Keratinocyte (primary cell): ENCODE measurements at regions not wholly inside any gene's neighbourhood (a gene's known extent, or its start where the extent isn't known, plus 50 kb on each side); places are given as distances from the start of the nearest gene placed in this dataset.

Experiments used
- DNase-seq: peaks from one replicate; pipeline ENCODE4 v3.0.0-alpha.2; 2011; ENCODE audit warnings: low read depth, missing footprints, low spot score
- FAIRE-seq: peaks from 2 replicates; lab custom pipeline; 2011; peaks lifted over from hg19 to GRCh38; lab: Jason Lieb, UNC
- H2AFZ ChIP-seq: 2 replicates; pipeline ENCODE4 v1.6.0; 2012; ENCODE audit warnings: low read length, control low read depth, inconsistent platforms; ENCODE audit not compliant: control insufficient read depth
- H3K27ac ChIP-seq: 2 replicates; pipeline ENCODE4 v1.5.1; 2011; ENCODE audit warnings: low read length; ENCODE audit not compliant: control insufficient read depth, insufficient read depth
- H3K27me3 ChIP-seq: 3 replicates; pipeline ENCODE4 v1.6.0; 2011; ENCODE audit warnings: low read length; ENCODE audit not compliant: control insufficient read depth, insufficient read depth; ENCODE audit errors: extremely low read depth
- H3K36me3 ChIP-seq, 2 experiments: 2 replicates in 1 of 2; 3 replicates in 1 of 2; pipeline ENCODE4 v1.5.1; 2011; ENCODE audit warnings: low read length in 2 of 2, mild to moderate bottlenecking in 1 of 2; ENCODE audit not compliant: control insufficient read depth in 2 of 2, insufficient read depth in 2 of 2; ENCODE audit errors: extremely low read depth in 1 of 2
- H3K4me1 ChIP-seq: 3 replicates; pipeline ENCODE4 v1.5.1; 2011; ENCODE audit warnings: low read length; ENCODE audit not compliant: control insufficient read depth, insufficient read depth; ENCODE audit errors: extremely low read depth
- H3K4me2 ChIP-seq: 3 replicates; pipeline ENCODE4 v1.6.0; 2011; ENCODE audit warnings: low read depth, low read length; ENCODE audit not compliant: control insufficient read depth, insufficient read depth; ENCODE audit errors: extremely low read depth
- H3K4me3 ChIP-seq, 3 experiments: fragments of 200-600 bp in 1 of 3; sonication (generic) in 1 of 3; 2 replicates in 2 of 3; 3 replicates in 1 of 3; pipeline ENCODE4 v1.5.1; 2011 to 2016; ENCODE audit warnings: low read length in 3 of 3, mild to moderate bottlenecking in 3 of 3, control low read depth in 2 of 3, inconsistent platforms in 1 of 3, low read depth in 1 of 3, mixed read lengths in 1 of 3, mixed run types in 1 of 3, moderate library complexity in 1 of 3; ENCODE audit not compliant: control insufficient read depth in 2 of 3, insufficient read depth in 2 of 3; ENCODE audit errors: extremely low read depth in 1 of 3
- H3K79me2 ChIP-seq: 2 replicates; pipeline ENCODE4 v1.6.0; 2012; ENCODE audit warnings: low read length; ENCODE audit not compliant: control insufficient read depth, insufficient read depth
- H3K9ac ChIP-seq: 3 replicates; pipeline ENCODE4 v1.6.0; 2011; ENCODE audit warnings: low read length; ENCODE audit not compliant: control insufficient read depth, insufficient read depth; ENCODE audit errors: extremely low read depth
- H3K9me1 ChIP-seq: 3 replicates; pipeline ENCODE4 v1.6.0; 2011; ENCODE audit warnings: low read length; ENCODE audit not compliant: control insufficient read depth, insufficient read depth; ENCODE audit errors: extremely low read depth
- H3K9me3 ChIP-seq: 2 replicates; pipeline ENCODE4 v1.5.1; 2012; ENCODE audit warnings: low read depth, low read length; ENCODE audit not compliant: control insufficient read depth
- H4K20me1 ChIP-seq: 3 replicates; pipeline ENCODE4 v1.6.0; 2011; ENCODE audit warnings: low read length; ENCODE audit not compliant: control insufficient read depth, insufficient read depth; ENCODE audit errors: extremely low read depth
- CTCF ChIP-seq, 3 experiments: IDR thresholded peaks in 1 of 3; conservative IDR thresholded peaks in 1 of 3; optimal IDR thresholded peaks in 1 of 3; 2 replicates in 2 of 3; 3 replicates in 1 of 3; pipeline versions ENCODE3 to v1.5.1; 2011; ENCODE audit warnings: low read length in 3 of 3, mild to moderate bottlenecking in 3 of 3, moderate library complexity in 2 of 3, control low read depth in 1 of 3, inconsistent platforms in 1 of 3; ENCODE audit not compliant: insufficient read depth in 2 of 3; ENCODE audit errors: extremely low read depth in 1 of 3
- EZH2 ChIP-seq: IDR thresholded peaks from one replicate; pipeline ENCODE4 v1.6.1; 2012; ENCODE audit warnings: inconsistent platforms, mild to moderate bottlenecking, low read length, moderate library complexity
- dilution Hi-C: fragments of 300-500 bp; cut with MboI; formaldehyde crosslinking; loops from one replicate; pipeline ENCODE4 v1.7.0; 2020; ENCODE audit warnings: low sequenced_read_pairs; ENCODE audit not compliant: extremely low pct_ligation_motif_present

- dilution Hi-C loops = no loop called here
- no peaks in the 10 kb centered on the region for H3K4me1 ChIP-seq
- no peak overlapping the region for H3K9ac ChIP-seq
- H3K4me3 ChIP-seq = no peak overlapping the region
- H3K4me2 ChIP-seq = no peak overlapping the region
- TF ChIP-seq EZH2 = no peak
- TF ChIP-seq CTCF (optimal IDR thresholded peaks at IDR 0.05 in 1 of 3, IDR thresholded peaks at IDR 0.05 in 1 of 3, conservative IDR thresholded peaks at IDR 0.05 in 1 of 3; ENCODE audit: extremely low read depth in 1 of 3, insufficient read depth in 2 of 3, low read length in 3 of 3) = no peak
- no peaks in the 10 kb centered on the region for H3K9me3 ChIP-seq
- no peaks in the 10 kb centered on the region for H3K27me3 ChIP-seq
- no peaks in the 10 kb centered on the region for H3K36me3 ChIP-seq
- H4K20me1 ChIP-seq = no peaks in the 10 kb centered on the region
- no peak overlapping the region for H2AFZ ChIP-seq
- no peak for DNase-seq
- H3K79me2 ChIP-seq = no peaks in the 10 kb centered on the region
- H3K27ac ChIP-seq = no peak overlapping the region
- no peak for FAIRE-seq
- no peaks in the 10 kb centered on the region for H3K9me1 ChIP-seq
Measured at GRCh38 chr14:86575141-86575540, 1045.2 kb downstream of the FLRT2 start.

- H3K36me3 ChIP-seq = no peaks in the 10 kb centered on the region
- H2AFZ ChIP-seq = no peak overlapping the region
- no peak overlapping the region for H3K27ac ChIP-seq
- TF ChIP-seq EZH2 = no peak
- no peak for TF ChIP-seq CTCF (optimal IDR thresholded peaks at IDR 0.05 in 1 of 3, IDR thresholded peaks at IDR 0.05 in 1 of 3, conservative IDR thresholded peaks at IDR 0.05 in 1 of 3; ENCODE audit: extremely low read depth in 1 of 3, insufficient read depth in 2 of 3, low read length in 3 of 3)
- no peaks in the 10 kb centered on the region for H3K4me1 ChIP-seq
- H3K9ac ChIP-seq = no peak overlapping the region
- no peaks in the 10 kb centered on the region for H3K9me1 ChIP-seq
- no peak overlapping the region for H3K4me3 ChIP-seq
- H3K9me3 ChIP-seq = no peaks in the 10 kb centered on the region
- no peak overlapping the region for H3K4me2 ChIP-seq
- DNase-seq (no peak), FAIRE-seq (no peak)
- dilution Hi-C loops = no loop called here
- no peaks in the 10 kb centered on the region for H4K20me1 ChIP-seq
- H3K27me3 ChIP-seq = no peaks in the 10 kb centered on the region
- H3K79me2 ChIP-seq = no peaks in the 10 kb centered on the region
Measured at GRCh38 chr14:86574778-86575129, 1044.8 kb downstream of the FLRT2 start.
